Mesenchymal stem cell (in vitro differentiated cells and primary cell): ENCODE measurements at regions not wholly inside any gene's neighbourhood (a gene's known extent, or its start where the extent isn't known, plus 50 kb on each side); places are given as distances from the start of the nearest gene placed in this dataset.

Experiments
- DNase-seq: peaks from one replicate; pipeline ENCODE4 v3.0.0-alpha.2; 2013
- H2AFZ ChIP-seq: one replicate; pipeline ENCODE4 v1.6.1; 2013; ENCODE audit warnings: low read depth, mild to moderate bottlenecking, control low read depth, inconsistent platforms, low read length, moderate library complexity
- H2AK5ac ChIP-seq: 2 replicates; pipeline ENCODE4 v1.6.1; 2013; ENCODE audit warnings: low read length, moderate library complexity, mild to moderate bottlenecking, inconsistent platforms; ENCODE audit not compliant: severe bottlenecking
- H2BK120ac ChIP-seq: one replicate; pipeline ENCODE4 v1.6.1; 2013; ENCODE audit warnings: low read depth, mild to moderate bottlenecking, inconsistent platforms, low read length, moderate library complexity
- H2BK12ac ChIP-seq, 2 experiments: one replicate each; pipeline ENCODE4 v1.6.1; 2013; ENCODE audit warnings: inconsistent platforms in 2 of 2, low read length in 2 of 2, mild to moderate bottlenecking in 2 of 2, moderate library complexity in 2 of 2, control low read depth in 1 of 2
- H2BK15ac ChIP-seq: one replicate; pipeline ENCODE4 v1.6.1; 2013; ENCODE audit warnings: mild to moderate bottlenecking, low read depth, inconsistent platforms; ENCODE audit not compliant: poor library complexity, severe bottlenecking
- H2BK5ac ChIP-seq: 2 replicates; pipeline ENCODE4 v1.6.1; 2013; ENCODE audit warnings: low read depth, mild to moderate bottlenecking, low read length, control low read depth, inconsistent platforms; ENCODE audit not compliant: poor library complexity, severe bottlenecking
- H3K14ac ChIP-seq, 2 experiments: one replicate each; pipeline ENCODE4 v1.6.1; 2013; ENCODE audit warnings: inconsistent platforms in 2 of 2, low read length in 2 of 2, control low read depth in 1 of 2, mild to moderate bottlenecking in 1 of 2, moderate library complexity in 1 of 2
- H3K18ac ChIP-seq, 2 experiments: one replicate each; pipeline ENCODE4 v1.6.1; 2013; ENCODE audit warnings: inconsistent platforms in 2 of 2, low read length in 2 of 2, control low read depth in 1 of 2, low read depth in 1 of 2, mild to moderate bottlenecking in 1 of 2
- H3K23ac ChIP-seq, 2 experiments: one replicate each; pipeline ENCODE4 v1.6.1; 2013; ENCODE audit warnings: inconsistent platforms in 2 of 2, low read length in 2 of 2, mild to moderate bottlenecking in 2 of 2, moderate library complexity in 2 of 2, control low read depth in 1 of 2
- H3K27ac ChIP-seq: 2 replicates; pipeline ENCODE4 v1.5.1; 2013; ENCODE audit warnings: mild to moderate bottlenecking, moderate library complexity, low read length, control low read depth, inconsistent platforms; ENCODE audit not compliant: poor library complexity, severe bottlenecking
- H3K27me3 ChIP-seq, 2 experiments: 2 replicates each; pipeline versions ENCODE4 v1.6.1 to v1.7.0; 2013; ENCODE audit warnings: low read length in 2 of 2, mild to moderate bottlenecking in 2 of 2, moderate library complexity in 2 of 2, control low read depth in 1 of 2, inconsistent platforms in 1 of 2; ENCODE audit not compliant: control insufficient read depth in 1 of 2, insufficient read depth in 1 of 2
- H3K36me3 ChIP-seq, 2 experiments: 2 replicates each; pipeline versions ENCODE4 v1.6.1 to v1.7.0; 2013; ENCODE audit warnings: low read length in 2 of 2, control low read depth in 1 of 2, inconsistent platforms in 1 of 2, low read depth in 1 of 2, mild to moderate bottlenecking in 1 of 2; ENCODE audit not compliant: insufficient read depth in 2 of 2, control insufficient read depth in 1 of 2
- H3K4ac ChIP-seq, 2 experiments: one replicate each; pipeline ENCODE4 v1.6.1; 2013; ENCODE audit warnings: inconsistent platforms in 2 of 2, low read length in 2 of 2, mild to moderate bottlenecking in 2 of 2, moderate library complexity in 2 of 2, control low read depth in 1 of 2, low read depth in 1 of 2
- H3K4me1 ChIP-seq: 2 replicates; pipeline ENCODE4 v1.6.1; 2013; ENCODE audit warnings: low read depth, low read length, control low read depth; ENCODE audit not compliant: control insufficient read depth, insufficient read depth
- H3K4me2 ChIP-seq: 2 replicates; pipeline ENCODE4 v1.6.1; 2013; ENCODE audit warnings: low read length, mild to moderate bottlenecking, inconsistent platforms; ENCODE audit not compliant: poor library complexity, severe bottlenecking
- H3K4me3 ChIP-seq, 2 experiments: 2 replicates each; pipeline versions ENCODE4 v1.5.1 to v1.7.0; 2013; ENCODE audit warnings: low read length in 2 of 2, mild to moderate bottlenecking in 2 of 2, control low read depth in 1 of 2, low read depth in 1 of 2; ENCODE audit not compliant: insufficient read depth in 1 of 2
- H3K79me1 ChIP-seq: replicated peaks from 2 replicates; pipeline ENCODE4 v1.6.1; 2013; ENCODE audit warnings: mild to moderate bottlenecking, control low read depth, low read length, inconsistent platforms; ENCODE audit not compliant: poor library complexity, severe bottlenecking
- H3K9ac ChIP-seq: 2 replicates; pipeline ENCODE4 v1.7.0; 2013; ENCODE audit warnings: mild to moderate bottlenecking, low read length, moderate library complexity
- H3K9me3 ChIP-seq: 2 replicates; pipeline ENCODE4 v1.7.0; 2013; ENCODE audit warnings: mild to moderate bottlenecking, low read length; ENCODE audit not compliant: control insufficient read depth
- H4K8ac ChIP-seq: one replicate; pipeline ENCODE4 v1.6.1; 2013; ENCODE audit warnings: inconsistent platforms, mild to moderate bottlenecking, low read length, moderate library complexity
- H4K91ac ChIP-seq: one replicate; pipeline ENCODE4 v1.6.1; 2013; ENCODE audit warnings: mild to moderate bottlenecking, low read length, inconsistent platforms
- WGBS: methylation state at CpG from one replicate; pipeline ENCODE4 v1.1.7; 2013; ENCODE audit warnings: mixed read lengths; 5-methylcytosine and 5-hydroxymethylcytosine counted together

GRCh38 chr10:85379338-85379737, 987.3 kb downstream of the GRID1 start:
- no peak overlapping the region for H2BK12ac ChIP-seq
- H3K4me3 ChIP-seq = no peak overlapping the region
- no peak overlapping the region for H2BK15ac ChIP-seq
- no peaks in the 10 kb centered on the region for H3K4me1 ChIP-seq
- H3K9ac ChIP-seq = no peak overlapping the region
- no peak overlapping the region for H2AK5ac ChIP-seq
- H3K27me3 ChIP-seq = no peaks in the 10 kb centered on the region
- H3K4ac ChIP-seq = no peak overlapping the region
- no peak overlapping the region for H3K18ac ChIP-seq
- no peak for DNase-seq
- H3K9me3 ChIP-seq = no peaks in the 10 kb centered on the region
- H3K36me3 ChIP-seq = no peaks in the 10 kb centered on the region
- H2BK120ac ChIP-seq = no peak overlapping the region
- H4K91ac ChIP-seq = no peak overlapping the region
- H3K79me1 ChIP-seq = no peaks in the 10 kb centered on the region
- H3K4me2 ChIP-seq = no peak overlapping the region
- no peak overlapping the region for H2BK5ac ChIP-seq
- no peak overlapping the region for H4K8ac ChIP-seq
- 98% methylated on average over 3 of the region's 3 CpGs for WGBS
- H3K14ac ChIP-seq = no peak overlapping the region
- no peak overlapping the region for H3K27ac ChIP-seq
- no peak overlapping the region for H3K23ac ChIP-seq
- H2AFZ ChIP-seq = no peak overlapping the region

DNA sequence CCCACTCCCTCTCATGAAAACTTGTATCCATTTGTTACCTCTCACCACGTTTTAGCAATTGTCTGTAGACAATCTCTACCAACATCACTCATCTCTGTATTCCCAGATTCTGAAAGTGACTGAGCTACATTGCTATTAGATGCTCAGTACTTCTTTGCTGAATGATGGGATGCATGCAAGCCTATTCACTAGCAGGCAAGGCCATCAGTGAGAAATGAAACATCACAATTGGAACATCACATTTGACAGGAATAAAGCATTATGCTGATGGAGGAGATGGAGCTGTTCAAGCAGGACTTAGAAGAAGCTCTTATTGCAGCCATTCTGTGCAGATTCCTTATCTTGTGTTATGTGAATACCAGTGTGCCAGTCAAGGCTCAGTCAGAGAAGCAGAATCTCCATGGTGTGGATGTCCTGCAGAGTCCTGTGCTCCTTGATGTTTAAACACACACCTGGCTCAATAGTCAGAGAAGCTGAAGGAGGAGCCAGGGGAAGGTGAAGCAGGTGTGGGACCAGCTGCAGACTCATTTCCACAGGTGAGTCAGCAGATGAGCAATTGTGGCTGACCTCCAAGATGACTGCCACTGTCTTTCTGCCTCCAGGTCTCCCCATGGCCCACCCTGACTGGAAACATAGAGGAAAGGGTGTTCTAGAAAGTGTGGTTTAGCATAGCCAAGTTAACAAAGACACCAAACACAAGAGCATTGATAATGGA, 965.5 kb downstream of the GRID1 start:
- no peak overlapping the region for H3K4me3 ChIP-seq

GRCh38 chr10:85402541-85402940, 964.1 kb downstream of the GRID1 start:
- Histone ChIP-seq H2AK5ac (no peak overlapping the region), H2BK12ac (no peak overlapping the region), H3K9ac (no peak overlapping the region), H3K79me1 (no peaks in the 10 kb centered on the region), H3K18ac (no peak overlapping the region), H3K27ac (no peak overlapping the region), H3K23ac (no peak overlapping the region), H2BK5ac (no peak overlapping the region), H2AFZ (no peak overlapping the region), H3K4me1 (no peaks in the 10 kb centered on the region), H3K4ac (no peak overlapping the region), H3K14ac (no peak overlapping the region), H3K4me2 (no peak overlapping the region), H4K91ac (no peak overlapping the region), H3K36me3 (no peaks in the 10 kb centered on the region), H4K8ac (no peak overlapping the region), H3K9me3 (no peaks in the 10 kb centered on the region), H3K27me3 (no peaks in the 10 kb centered on the region), H2BK15ac (no peak overlapping the region), H2BK120ac (no peak overlapping the region), H3K4me3 (no peak overlapping the region)
- 90% methylated on average over 1 of the region's 1 CpG for WGBS
- DNase-seq = no peak

More for the DNA sequence above, 965.5 kb downstream of the GRID1 start:
- Histone ChIP-seq H2AK5ac (no peak overlapping the region), H3K36me3 (no peaks in the 10 kb centered on the region), H2BK12ac (no peak overlapping the region), H2BK120ac (no peak overlapping the region), H4K8ac (no peak overlapping the region), H2BK15ac (no peak overlapping the region), H3K23ac (no peak overlapping the region), H3K4ac (no peak overlapping the region), H3K4me1 (no peaks in the 10 kb centered on the region), H4K91ac (no peak overlapping the region), H3K18ac (no peak overlapping the region), H3K14ac (no peak overlapping the region), H2AFZ (no peak overlapping the region), H2BK5ac (no peak overlapping the region), H3K9ac (no peak overlapping the region), H3K79me1 (no peaks in the 10 kb centered on the region), H3K9me3 (no peaks in the 10 kb centered on the region), H3K27ac (no peak overlapping the region), H3K27me3 (no peaks in the 10 kb centered on the region), H3K4me2 (no peak overlapping the region)
- WGBS = 14% methylated on average over 1 of the region's 1 CpG
- no peak for DNase-seq

DNA sequence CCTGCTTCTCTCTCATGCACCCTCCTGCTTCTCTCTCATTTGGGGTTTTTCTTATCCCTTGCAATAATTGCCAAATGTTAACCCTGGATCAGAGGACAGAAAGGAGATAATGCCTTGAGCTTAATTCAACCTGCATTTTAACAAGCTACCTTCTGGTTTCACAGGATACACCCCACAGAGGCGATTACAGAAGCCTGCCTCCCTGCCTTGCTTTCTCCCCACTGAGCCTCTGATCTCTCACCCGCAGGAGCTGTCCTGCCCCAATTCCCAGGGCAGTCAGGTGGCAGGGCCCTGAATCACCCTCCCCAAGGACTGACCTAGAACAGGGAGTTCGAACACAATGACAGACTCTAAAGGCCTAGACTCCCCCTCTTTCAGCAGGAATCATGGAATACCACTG, 959.5 kb downstream of the GRID1 start:
- no peak overlapping the region for H3K4me3 ChIP-seq
- no peak overlapping the region for H2BK120ac ChIP-seq
- no peaks in the 10 kb centered on the region for H3K4me1 ChIP-seq
- H3K36me3 ChIP-seq = no peaks in the 10 kb centered on the region
- no peak overlapping the region for H2AK5ac ChIP-seq
- H2BK5ac ChIP-seq = no peak overlapping the region
- no peak overlapping the region for H3K9ac ChIP-seq
- no peak overlapping the region for H4K91ac ChIP-seq
- no peak overlapping the region for H3K18ac ChIP-seq
- no peaks in the 10 kb centered on the region for H3K79me1 ChIP-seq
- no peak overlapping the region for H2AFZ ChIP-seq
- no peak overlapping the region for H3K23ac ChIP-seq
- no peak for DNase-seq
- no peak overlapping the region for H4K8ac ChIP-seq
- H2BK15ac ChIP-seq = no peak overlapping the region
- H2BK12ac ChIP-seq = no peak overlapping the region
- H3K9me3 ChIP-seq = no peaks in the 10 kb centered on the region
- H3K14ac ChIP-seq = no peak overlapping the region
- H3K27me3 ChIP-seq = no peaks in the 10 kb centered on the region
- WGBS = 52% methylated on average over 3 of the region's 3 CpGs
- no peak overlapping the region for H3K4ac ChIP-seq
- H3K4me2 ChIP-seq = no peak overlapping the region
- no peak overlapping the region for H3K27ac ChIP-seq
